ENCODE measurements at regions not wholly inside any gene's neighbourhood (a gene's known extent, or its start where the extent isn't known, plus 50 kb on each side); places are given as distances from the start of the nearest gene placed in this dataset.

- no peaks in the 10 kb centered on the region for H3F3A ChIP-seq (ENCODE audit: insufficient read depth, low read length, poor library complexity, severe bottlenecking)
- no peak for TF ChIP-seq SMC3 (conservative IDR thresholded peaks at IDR 0.05; ENCODE audit: poor library complexity)
- TF ChIP-seq RAD21 (conservative IDR thresholded peaks at IDR 0.05) = no peak
- no peak overlapping the region for H3K9ac ChIP-seq (ENCODE audit: low read length)
- H3K36me3 ChIP-seq (ENCODE audit: insufficient read depth, low read length) = no peaks in the 10 kb centered on the region
- H3K4me3 ChIP-seq (ENCODE audit: low read length) = no peak overlapping the region
- H2AFZ ChIP-seq (ENCODE audit: low read depth, low read length) = no peak overlapping the region
- no peak overlapping the region for H3K27ac ChIP-seq (ENCODE audit: low read length)
- H3K9me3 ChIP-seq (ENCODE audit: low read length) = no peaks in the 10 kb centered on the region
- H3K9me2 ChIP-seq (ENCODE audit: insufficient read depth, low read length) = no peaks in the 10 kb centered on the region
- no peak overlapping the region for H3K4me2 ChIP-seq (ENCODE audit: low read length)
- H4K20me1 ChIP-seq (ENCODE audit: insufficient read depth) = no peaks in the 10 kb centered on the region
- no peaks in the 10 kb centered on the region for H3K79me2 ChIP-seq (replicated peaks; ENCODE audit: insufficient read depth, low read length)
- no peaks in the 10 kb centered on the region for H3K27me3 ChIP-seq (ENCODE audit: insufficient read depth, low read depth, low read length)
These were observed 97.2 kb downstream of the FAM43A start for GRCh38 chr3:194782698-194783404.

DNA sequence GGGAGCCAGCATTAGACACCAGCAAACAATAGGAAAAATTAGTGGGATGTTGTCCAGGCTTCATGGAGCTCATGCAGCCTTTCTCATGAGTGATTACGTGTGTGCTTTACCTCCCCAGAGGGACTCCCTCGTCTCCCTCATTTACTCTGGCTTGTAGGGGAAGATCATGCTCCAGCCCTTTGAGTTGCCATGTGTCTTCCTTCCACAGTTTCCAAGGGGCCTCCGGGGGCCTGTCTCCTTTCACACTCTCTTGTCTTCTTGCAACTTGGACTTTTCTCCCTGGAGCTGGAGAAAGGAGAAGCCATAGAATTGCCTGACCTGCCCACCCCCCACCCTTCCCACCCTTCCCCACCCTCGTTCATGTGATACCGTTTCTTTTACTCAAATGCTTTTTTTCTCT, 98.7 kb downstream of the FAM43A start:
- Histone ChIP-seq H3K4me3 (ENCODE audit: low read length) (no peak overlapping the region), H3K27me3 (ENCODE audit: insufficient read depth, low read depth, low read length) (no peaks in the 10 kb centered on the region), H3K4me2 (ENCODE audit: low read length) (no peak overlapping the region), H4K20me1 (ENCODE audit: insufficient read depth) (no peaks in the 10 kb centered on the region), H3F3A (ENCODE audit: insufficient read depth, low read length, poor library complexity, severe bottlenecking) (no peaks in the 10 kb centered on the region), H2AFZ (ENCODE audit: low read depth, low read length) (no peak overlapping the region), H3K9me2 (ENCODE audit: insufficient read depth, low read length) (no peaks in the 10 kb centered on the region), H3K9me3 (ENCODE audit: low read length) (no peaks in the 10 kb centered on the region), H3K36me3 (ENCODE audit: insufficient read depth, low read length) (no peaks in the 10 kb centered on the region), H3K27ac (ENCODE audit: low read length) (no peak overlapping the region), H3K79me2 (replicated peaks; ENCODE audit: insufficient read depth, low read length) (no peaks in the 10 kb centered on the region), H3K9ac (ENCODE audit: low read length) (no peak overlapping the region)
- TF ChIP-seq POLR2AphosphoS5 (IDR thresholded peaks at IDR 0.05) = no peak

GRCh38 chr3:194785315-194785714, 99.6 kb downstream of the FAM43A start:
- Histone ChIP-seq H3K4me2 (ENCODE audit: low read length) (no peak overlapping the region), H3K9me3 (ENCODE audit: low read length) (no peaks in the 10 kb centered on the region), H3K4me3 (ENCODE audit: low read length) (no peak overlapping the region), H3K9me2 (ENCODE audit: insufficient read depth, low read length) (no peaks in the 10 kb centered on the region), H3K27ac (ENCODE audit: low read length) (no peak overlapping the region), H3K9ac (ENCODE audit: low read length) (no peak overlapping the region), H3K27me3 (ENCODE audit: insufficient read depth, low read depth, low read length) (no peaks in the 10 kb centered on the region), H3K79me2 (replicated peaks; ENCODE audit: insufficient read depth, low read length) (no peaks in the 10 kb centered on the region), H3K36me3 (ENCODE audit: insufficient read depth, low read length) (no peaks in the 10 kb centered on the region), H4K20me1 (ENCODE audit: insufficient read depth) (no peaks in the 10 kb centered on the region), H3F3A (ENCODE audit: insufficient read depth, low read length, poor library complexity, severe bottlenecking) (no peaks in the 10 kb centered on the region), H2AFZ (ENCODE audit: low read depth, low read length) (no peak overlapping the region)
- TF ChIP-seq SMC3 (conservative IDR thresholded peaks at IDR 0.05; ENCODE audit: poor library complexity) (no peak), CTCF (IDR thresholded peaks at IDR 0.05; ENCODE audit: poor library complexity, severe bottlenecking) (no peak), EZH2 (IDR thresholded peaks at IDR 0.05; ENCODE audit: borderline replicate concordance, insufficient read depth, low read length, poor library complexity, severe bottlenecking) (no peak), POLR2AphosphoS5 (IDR thresholded peaks at IDR 0.05) (no peak), MXI1 (conservative IDR thresholded peaks at IDR 0.05; ENCODE audit: poor library complexity, severe bottlenecking) (no peak), RAD21 (conservative IDR thresholded peaks at IDR 0.05) (no peak), TAF1 (IDR thresholded peaks at IDR 0.05; ENCODE audit: low read depth) (no peak), EP300 (conservative IDR thresholded peaks at IDR 0.05; ENCODE audit: poor library complexity, severe bottlenecking) (no peak), REST (IDR thresholded peaks at IDR 0.05; ENCODE audit: borderline replicate concordance) (no peak)
